ENCODE measurements at regions not wholly inside any gene's neighbourhood (a gene's known extent, or its start where the extent isn't known, plus 50 kb on each side); places are given as distances from the start of the nearest gene placed in this dataset.
"Not testable (repeated sequence)": the region's sequence is repeated elsewhere in the genome, so short reads cannot be mapped to it uniquely, and the experiment has no call there.

GRCh38 chr14:81584495-81584894 is 50.8 kb upstream of the SEL1L start:
- no peak for DNase-seq (ENCODE audit: low read depth)
- TF ChIP-seq CTCF (IDR thresholded peaks at IDR 0.05; ENCODE audit: control insufficient read depth, extremely low read depth, insufficient read depth), result no peak
- no peak overlapping the region for H3K4me3 ChIP-seq (ENCODE audit: low read depth, low read length)

GRCh38 chr14:81589381-81590065 is 55.9 kb upstream of the SEL1L start:
- no peak overlapping the region for H3K4me3 ChIP-seq (ENCODE audit: low read depth, low read length)
- no peak for DNase-seq (ENCODE audit: low read depth)
- no peak for TF ChIP-seq CTCF (IDR thresholded peaks at IDR 0.05; ENCODE audit: control insufficient read depth, extremely low read depth, insufficient read depth)

GRCh38 chr14:81591266-81591665 is 57.6 kb upstream of the SEL1L start:
- H3K4me3 ChIP-seq (ENCODE audit: low read depth, low read length), result no peak overlapping the region
- DNase-seq (ENCODE audit: low read depth), result no peak
- TF ChIP-seq CTCF (IDR thresholded peaks at IDR 0.05; ENCODE audit: control insufficient read depth, extremely low read depth, insufficient read depth), result no peak

GRCh38 chr14:81594012-81594411 is 60.4 kb upstream of the SEL1L start:
- no peak for TF ChIP-seq CTCF (IDR thresholded peaks at IDR 0.05; ENCODE audit: control insufficient read depth, extremely low read depth, insufficient read depth)
- DNase-seq (ENCODE audit: low read depth), result no peak
- no peak overlapping the region for H3K4me3 ChIP-seq (ENCODE audit: low read depth, low read length)

- TF ChIP-seq CTCF (IDR thresholded peaks at IDR 0.05; ENCODE audit: control insufficient read depth, extremely low read depth, insufficient read depth), result no peak
- peak; percentile 7 for DNase-seq (ENCODE audit: low read depth)
- H3K4me3 ChIP-seq (ENCODE audit: low read depth, low read length), result no peak overlapping the region
Measured at GRCh38 chr14:81605660-81606059, 72.0 kb upstream of the SEL1L start.

GRCh38 chr14:81613341-81614045 is 79.8 kb upstream of the SEL1L start:
- H3K4me3 ChIP-seq (ENCODE audit: low read depth, low read length), result no peak overlapping the region
- no peak for TF ChIP-seq CTCF (IDR thresholded peaks at IDR 0.05; ENCODE audit: control insufficient read depth, extremely low read depth, insufficient read depth)
- no peak for DNase-seq (ENCODE audit: low read depth)

GRCh38 chr14:81614302-81614701 is 80.6 kb upstream of the SEL1L start:
- DNase-seq (ENCODE audit: low read depth); H3K4me3 ChIP-seq (ENCODE audit: low read depth, low read length): not testable (repeated sequence)

Measured in LNCaP clone FGC (cell line).